Mucosa of descending colon (tissue), 3 donors: ENCODE measurements at regions not wholly inside any gene's neighbourhood (a gene's known extent, or its start where the extent isn't known, plus 50 kb on each side); places are given as distances from the start of the nearest gene placed in this dataset.

Experiments
- ATAC-seq: fragments of 200-7000 bp; cut with Tn5 transposase; one replicate; pipeline ENCODE4 v1.9.1; 2020; ENCODE audit warnings: mild to moderate bottlenecking, moderate library complexity
- DNase-seq, 3 donors: peaks; one replicate each; pipeline ENCODE4 v3.0.0-alpha.2; 2020
- H3K36me3 ChIP-seq: fragments of 200-600 bp; one replicate; pipeline ENCODE4 v1.8.0; 2021; ENCODE audit warnings: low read depth, mild to moderate bottlenecking
- H3K4me1 ChIP-seq: fragments of 200-600 bp; one replicate; pipeline ENCODE4 v1.8.0; 2021; ENCODE audit warnings: low read depth, mild to moderate bottlenecking
- H3K4me3 ChIP-seq: fragments of 200-600 bp; one replicate; pipeline ENCODE4 v1.8.0; 2021; ENCODE audit warnings: mild to moderate bottlenecking
- H3K9me3 ChIP-seq: fragments of 200-600 bp; one replicate; pipeline ENCODE4 v1.8.0; 2021; ENCODE audit warnings: mild to moderate bottlenecking
- CTCF ChIP-seq: fragments of 200-600 bp; IDR thresholded peaks from one replicate; pipeline ENCODE4 v1.8.0; 2022; ENCODE audit warnings: antibody characterized with exemption, mild to moderate bottlenecking
- intact Hi-C, 2 donors: fragments of 100-400 bp; cut with DNase I in 1 of 2; cut with micrococcal nuclease in 1 of 2; formaldehyde crosslinking; loops; one replicate each; pipeline versions ENCODE4 v1.11.0 to v1.11.1; 2022; cut with DNase I, micrococcal nuclease
- donor health status: DM: no; HTN: no; CAD: no; lungs with moderate emphysema.
- donor health status: DM: no; HTN: no; CAD: no.
- donor health status: DM: no; HTN: yes; CAD: no.

DNA sequence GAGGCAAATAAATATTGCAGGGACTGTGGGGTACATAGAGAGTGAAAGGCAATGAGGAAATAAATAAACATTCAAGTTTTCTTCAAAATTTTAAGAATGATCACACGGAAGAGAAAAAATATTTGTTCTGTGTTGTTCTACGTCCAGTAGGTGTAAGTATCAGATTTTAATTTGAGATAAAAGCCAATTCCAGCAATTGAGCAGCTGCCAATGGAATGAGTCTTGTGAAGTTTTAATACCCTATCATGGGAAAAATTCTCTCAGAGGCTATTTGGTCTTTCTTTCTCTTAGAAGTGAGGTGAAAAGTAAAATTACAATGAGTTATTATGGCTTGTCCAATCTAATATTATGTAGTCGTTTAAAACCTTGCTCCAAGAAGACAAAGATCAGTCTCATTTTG lies 195.7 kb upstream of the CITED2 start:
- ATAC-seq (no peak), DNase-seq (no peak)
- H3K4me1 ChIP-seq = no peaks in the 10 kb centered on the region
- no peak overlapping the region for H3K4me3 ChIP-seq
- no peaks in the 10 kb centered on the region for H3K36me3 ChIP-seq
- intact Hi-C loops = no loop called here
- H3K9me3 ChIP-seq = no peaks in the 10 kb centered on the region
- TF ChIP-seq CTCF = no peak

DNA sequence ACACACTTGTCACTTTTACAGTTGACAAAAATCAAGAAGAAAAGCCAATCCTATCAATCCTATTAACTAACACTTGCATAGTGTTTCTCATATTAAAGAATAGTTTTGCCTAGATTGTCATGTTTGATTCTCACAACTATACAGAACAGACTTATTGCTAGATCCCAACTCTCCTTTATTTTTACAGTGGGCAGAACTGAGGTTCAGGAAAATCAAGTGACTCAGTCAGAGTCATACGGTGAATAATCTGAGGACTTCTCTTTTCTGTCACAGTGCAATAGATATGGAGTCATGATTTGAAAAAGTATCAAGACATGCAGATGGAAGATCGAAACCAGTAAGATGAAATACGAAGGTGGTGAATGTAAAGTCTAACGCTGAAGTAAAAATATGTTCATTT lies 195.1 kb upstream of the CITED2 start:
- H3K9me3 ChIP-seq = no peaks in the 10 kb centered on the region
- TF ChIP-seq CTCF = no peak
- intact Hi-C loops = no loop called here
- no peak overlapping the region for H3K4me3 ChIP-seq
- no peaks in the 10 kb centered on the region for H3K4me1 ChIP-seq
- no peaks in the 10 kb centered on the region for H3K36me3 ChIP-seq
- ATAC-seq (no peak), DNase-seq (no peak)

GRCh38 chr6:139568956-139569538 lies 194.6 kb upstream of the CITED2 start:
- intact Hi-C loops = no loop called here
- DNase-seq = no peak
- H3K36me3 ChIP-seq = no peaks in the 10 kb centered on the region
- no peak for ATAC-seq
- H3K9me3 ChIP-seq = no peaks in the 10 kb centered on the region
- no peaks in the 10 kb centered on the region for H3K4me1 ChIP-seq
- H3K4me3 ChIP-seq = no peak overlapping the region
- no peak for TF ChIP-seq CTCF

- ATAC-seq (no peak), DNase-seq (no peak)
- Histone ChIP-seq H3K4me3 (no peak overlapping the region), H3K9me3 (no peaks in the 10 kb centered on the region), H3K4me1 (no peaks in the 10 kb centered on the region), H3K36me3 (no peaks in the 10 kb centered on the region)
- intact Hi-C loops = no loop called here
- TF ChIP-seq CTCF = no peak
Measured at GRCh38 chr6:139568151-139568955, 193.9 kb upstream of the CITED2 start.

DNA sequence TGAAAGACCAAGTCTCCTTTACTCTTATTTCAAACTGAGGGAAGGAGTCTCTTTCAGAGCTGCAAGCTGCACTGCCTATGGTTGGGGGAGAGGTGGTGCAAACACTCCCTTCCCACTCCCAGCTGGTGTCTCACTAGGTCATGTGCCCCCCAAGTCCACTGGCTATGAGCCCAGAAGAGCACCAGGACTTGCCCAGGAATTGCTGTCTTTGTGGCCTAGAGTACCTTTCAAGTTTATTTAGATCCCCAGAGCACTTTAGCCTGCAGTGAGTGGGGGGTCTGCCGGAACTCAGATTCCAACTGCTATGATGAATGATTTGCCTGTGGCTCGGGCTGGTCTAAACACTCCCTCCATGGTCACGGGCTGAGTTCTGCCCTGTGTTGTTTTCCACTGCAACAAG lies 192.6 kb upstream of the CITED2 start:
- no peak overlapping the region for H3K4me3 ChIP-seq
- no peaks in the 10 kb centered on the region for H3K9me3 ChIP-seq
- no peak for ATAC-seq
- no peak for TF ChIP-seq CTCF
- DNase-seq = no peak
- no peaks in the 10 kb centered on the region for H3K36me3 ChIP-seq
- intact Hi-C loops = no loop called here
- H3K4me1 ChIP-seq = no peaks in the 10 kb centered on the region
